ENCODE measurements at regions not wholly inside any gene's neighbourhood (a gene's known extent, or its start where the extent isn't known, plus 50 kb on each side); places are given as distances from the start of the nearest gene placed in this dataset.

DNA sequence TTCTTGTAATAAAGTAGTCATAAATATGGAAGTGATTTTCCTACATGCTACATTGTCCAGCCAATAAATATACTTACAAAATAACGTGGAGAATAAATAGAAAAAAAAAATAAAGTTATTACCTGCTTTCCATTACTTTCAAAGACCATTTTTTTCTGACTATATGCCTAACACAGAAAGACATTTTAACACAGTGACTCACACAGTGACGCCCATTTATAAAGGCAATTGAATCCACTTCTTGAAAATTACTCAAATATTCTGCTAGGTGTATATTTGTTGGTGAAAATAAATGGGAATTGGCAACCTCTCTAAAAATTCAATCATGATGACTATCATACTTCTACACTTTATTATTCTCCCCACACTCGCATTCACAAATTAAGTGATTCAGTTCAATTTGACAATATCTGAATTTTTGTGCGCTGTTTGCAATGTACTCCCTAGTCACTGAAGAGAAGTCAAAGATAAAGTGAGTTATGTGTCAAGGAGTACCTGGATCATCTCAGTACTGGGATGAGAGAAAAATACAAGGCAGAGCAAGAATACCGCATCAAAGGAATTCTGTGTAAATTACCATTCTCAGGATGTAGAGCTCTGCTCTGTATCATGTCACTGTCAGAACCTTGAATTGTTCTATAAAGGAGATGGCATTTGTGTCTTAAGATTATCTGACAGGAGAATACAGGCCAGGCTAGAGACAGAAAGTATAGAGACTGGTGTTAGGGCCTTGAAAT lies 642.7 kb downstream of the IPMK start:
- TF ChIP-seq TAF1 (IDR thresholded peaks at IDR 0.05; ENCODE audit: borderline replicate concordance, insufficient read depth, low read length) (no peak), POLR2AphosphoS5 (IDR thresholded peaks at IDR 0.05; ENCODE audit: low read depth, low read length) (no peak)

Data from PFSK-1 (cell line).